NCI-H2196 treated with DMSO at 0.1 percent for 48 hours (cell line): ENCODE measurements at regions not wholly inside any gene's neighbourhood (a gene's known extent, or its start where the extent isn't known, plus 50 kb on each side); places are given as distances from the start of the nearest gene placed in this dataset.
"Not testable (repeated sequence)": the region's sequence is repeated elsewhere in the genome, so short reads cannot be mapped to it uniquely, and the experiment has no call there.

Experiments used
- DNase-seq: peaks from one replicate; lab custom pipeline; 2025; ENCODE audit not compliant: unreplicated experiment; lab: John Stamatoyannopoulos, UW

DNA sequence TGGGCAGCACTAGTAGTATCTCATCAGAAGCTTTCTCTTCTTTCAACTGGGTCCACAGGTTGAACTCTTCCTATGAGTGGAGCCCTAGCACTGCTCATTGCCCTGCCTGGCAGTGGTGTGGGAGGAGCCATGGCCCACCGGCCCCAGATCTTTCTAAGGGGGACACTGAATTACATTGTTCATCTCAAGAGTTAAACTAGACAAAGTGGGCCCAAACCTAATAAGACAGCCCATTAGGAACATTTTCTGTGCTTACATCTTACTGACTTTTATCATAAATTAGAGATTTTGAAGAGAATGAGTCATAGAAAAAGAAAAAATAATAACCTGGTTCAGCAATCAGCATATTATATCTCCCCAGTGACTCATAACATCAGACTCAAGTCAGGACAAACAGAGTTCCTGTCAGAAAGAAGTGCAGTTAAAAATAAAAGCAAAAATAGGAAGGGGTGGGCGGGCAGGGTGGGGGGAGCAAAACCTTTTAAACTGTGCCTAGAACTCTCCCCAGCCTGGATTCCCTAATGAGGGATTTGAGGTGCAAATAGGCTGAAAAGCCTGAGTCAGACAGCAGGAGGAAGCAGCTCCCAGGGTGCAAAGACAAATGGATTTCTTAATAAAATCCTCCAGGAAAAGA, 161.6 kb upstream of the TRIB2 start:
- DNase-seq: no peak

DNA sequence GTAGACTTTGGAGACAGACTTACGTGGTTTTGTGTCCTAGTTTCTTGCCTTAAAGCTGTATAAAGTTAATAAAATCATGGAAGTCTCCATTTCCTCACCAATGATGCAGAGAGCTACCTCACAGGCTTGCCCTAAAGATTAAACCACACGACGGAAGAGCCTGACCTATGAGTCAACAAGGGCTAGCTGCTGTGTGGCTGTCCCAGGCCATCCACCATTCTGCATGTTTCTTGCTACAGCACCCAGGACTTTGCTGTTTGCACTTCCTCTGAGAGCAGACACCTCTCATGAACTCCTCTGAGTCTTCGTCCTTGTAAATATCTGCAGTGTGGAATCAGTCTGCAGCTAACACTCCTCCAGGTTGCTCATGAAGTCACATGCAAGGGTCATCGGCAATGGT, 160.0 kb upstream of the TRIB2 start:
- DNase-seq: no peak

DNA sequence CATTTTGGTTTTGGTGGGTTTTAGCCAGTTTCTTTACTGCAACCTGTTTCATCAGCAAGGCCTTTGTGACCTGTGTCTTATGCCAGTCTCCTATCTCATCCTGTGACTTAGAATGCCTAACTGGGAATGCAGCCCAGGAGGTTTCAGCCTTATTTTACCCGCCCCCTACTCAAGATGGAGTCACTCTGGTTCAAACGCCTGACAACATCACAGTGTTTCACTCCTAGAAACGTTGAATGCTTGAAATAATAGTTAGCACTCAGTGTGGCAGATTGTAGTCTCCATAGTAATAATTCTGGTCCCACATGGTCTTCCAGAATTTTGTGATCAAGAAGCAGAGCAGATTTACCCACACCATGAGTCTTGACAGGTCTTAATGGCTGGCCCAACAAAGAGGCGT, 159.0 kb upstream of the TRIB2 start:
- no peak for DNase-seq

DNA sequence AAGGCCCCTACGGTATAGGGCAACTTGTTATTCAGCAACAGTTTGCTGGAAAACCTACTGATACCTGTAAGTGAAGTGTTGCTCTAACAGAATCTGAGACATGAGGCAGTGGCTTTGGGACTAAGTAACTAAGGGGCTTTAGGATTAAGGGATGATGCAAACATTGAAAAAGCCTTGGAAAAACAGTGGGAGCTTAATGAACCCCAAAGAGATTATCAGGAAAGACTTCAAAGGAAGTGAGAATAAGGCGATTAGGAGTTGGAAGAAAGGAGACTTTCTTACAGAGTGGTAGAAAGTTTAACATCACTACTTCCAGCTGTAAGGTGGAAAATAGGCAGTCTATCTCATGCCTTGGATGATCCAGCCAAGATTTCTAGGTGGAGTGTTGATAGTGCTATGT, 158.2 kb upstream of the TRIB2 start:
- no peak for DNase-seq

DNA sequence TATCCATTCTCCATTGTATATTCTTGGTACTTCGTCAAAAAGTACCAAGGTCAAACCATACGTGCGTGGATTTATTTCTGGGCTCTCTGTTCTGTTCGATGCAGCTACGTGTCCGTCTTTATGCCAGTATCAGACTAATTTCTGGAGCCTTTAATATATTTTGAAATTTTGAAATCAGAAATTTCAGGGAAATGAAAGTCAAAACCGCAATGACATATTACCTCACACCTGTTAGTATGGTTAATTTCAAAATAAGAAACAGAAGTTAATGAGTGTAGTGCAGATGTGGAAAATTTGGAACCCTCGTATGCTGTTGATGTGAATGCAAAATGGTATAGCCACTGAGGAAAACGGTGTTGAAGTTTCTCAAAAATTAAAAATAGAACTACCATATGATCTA, 156.1 kb upstream of the TRIB2 start:
- DNase-seq: no peak

DNA sequence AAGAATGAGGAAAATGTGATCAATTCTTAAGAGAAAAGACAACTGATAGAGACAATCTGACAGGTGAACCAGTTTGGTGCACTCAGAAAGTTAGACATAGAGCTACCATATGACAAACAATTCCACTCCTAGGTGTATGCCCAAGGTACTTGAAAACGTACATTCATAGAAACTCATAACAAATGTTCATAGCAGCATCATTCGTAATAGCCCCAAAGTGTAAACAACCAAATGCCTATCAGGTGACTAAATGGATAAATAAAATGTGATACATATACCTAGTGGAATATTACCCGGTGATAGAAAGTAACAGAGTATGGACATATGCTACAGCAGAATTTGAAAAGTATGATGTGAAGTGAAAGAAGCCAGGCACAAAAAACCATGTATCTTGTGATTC, 149.3 kb upstream of the TRIB2 start:
- DNase-seq: no peak

DNA sequence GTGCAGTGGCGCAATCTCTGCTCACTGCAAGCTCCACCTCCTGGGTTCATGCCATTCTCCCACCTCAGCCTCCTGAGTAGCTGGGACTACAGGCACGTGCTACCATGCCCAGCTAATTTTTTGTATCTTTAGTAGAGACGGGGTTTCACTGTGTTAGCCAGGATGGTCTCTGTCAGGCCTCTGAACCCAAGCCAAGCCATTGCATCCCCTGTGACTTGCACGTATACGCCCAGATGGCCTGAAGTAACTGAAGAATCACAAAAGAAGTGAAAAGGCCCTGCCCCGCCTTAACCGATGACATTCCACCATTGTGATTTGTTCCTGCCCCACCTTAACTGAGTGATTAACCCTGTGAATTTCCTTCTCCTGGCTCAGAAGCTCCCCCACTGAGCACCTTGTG, 147.2 kb upstream of the TRIB2 start:
- not testable (repeated sequence) for DNase-seq

DNA sequence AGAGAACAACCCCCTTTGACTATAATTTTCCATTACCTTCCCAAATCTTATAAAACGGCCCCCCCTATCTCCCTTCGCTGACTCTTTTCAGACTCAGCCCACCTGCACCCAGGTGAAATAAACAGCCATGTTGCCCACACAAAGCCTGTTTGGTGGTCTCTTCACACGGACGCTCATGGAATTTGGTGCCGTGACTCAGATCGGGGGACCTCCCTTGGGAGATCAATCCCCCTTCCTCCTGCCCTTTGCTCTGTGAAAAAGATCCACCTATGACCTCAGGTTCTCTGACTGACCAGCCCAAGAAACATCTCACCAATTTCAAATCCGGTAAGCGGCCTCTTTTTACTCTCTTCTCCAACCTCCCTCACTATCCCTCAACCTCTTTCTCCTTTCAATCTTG, 146.8 kb upstream of the TRIB2 start:
- not testable (repeated sequence) for DNase-seq

DNA sequence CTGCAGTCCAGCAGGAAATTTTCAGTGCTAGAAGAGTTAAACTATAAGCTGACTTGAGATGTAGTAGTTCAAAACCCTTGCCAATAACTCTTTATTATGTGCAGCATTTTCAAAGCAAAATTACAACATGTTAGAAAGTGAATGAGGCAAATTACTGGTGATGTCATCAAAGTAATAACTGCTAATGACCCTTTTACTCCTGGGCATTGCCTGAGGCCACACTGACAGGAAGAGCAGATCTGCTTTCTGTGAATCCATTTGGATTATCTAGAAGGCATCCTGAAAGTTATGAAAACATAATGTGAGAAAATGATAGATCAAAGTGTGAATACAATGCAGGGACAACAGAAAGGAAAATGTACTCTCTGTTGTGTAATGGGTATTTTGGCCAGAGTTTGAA, 139.6 kb upstream of the TRIB2 start:
- no peak for DNase-seq

DNA sequence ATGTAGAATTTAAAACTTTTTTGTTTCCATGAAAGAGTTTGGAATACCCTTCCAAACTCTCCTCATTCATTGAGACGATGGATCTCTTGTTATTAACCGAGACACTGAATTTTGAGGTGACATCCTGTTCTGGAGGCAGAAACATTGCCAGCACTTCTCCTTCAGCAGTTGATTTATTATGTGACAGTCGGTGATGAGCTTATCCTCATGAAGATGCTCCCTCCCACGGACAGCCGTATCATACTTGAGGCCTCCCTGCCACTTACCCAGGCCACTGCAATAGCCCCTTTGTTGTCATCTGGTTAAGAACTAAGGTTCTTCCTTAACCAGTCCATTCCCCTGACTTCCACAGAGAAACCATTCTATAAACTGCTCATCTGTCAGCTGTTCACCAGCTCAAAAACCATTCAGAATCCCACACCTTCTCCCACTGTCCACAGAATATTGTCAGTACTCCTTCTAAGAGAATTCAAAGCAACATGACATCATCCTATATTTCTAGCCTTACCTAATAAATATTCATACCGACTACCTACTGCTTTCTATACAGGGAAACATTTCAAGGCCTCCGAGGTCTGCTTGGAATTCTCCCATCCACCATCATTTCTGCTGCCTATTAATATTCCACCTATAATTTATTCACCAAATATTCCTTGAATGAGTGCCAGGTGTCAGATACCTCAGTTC, 139.0 kb upstream of the TRIB2 start:
- DNase-seq: no peak

DNA sequence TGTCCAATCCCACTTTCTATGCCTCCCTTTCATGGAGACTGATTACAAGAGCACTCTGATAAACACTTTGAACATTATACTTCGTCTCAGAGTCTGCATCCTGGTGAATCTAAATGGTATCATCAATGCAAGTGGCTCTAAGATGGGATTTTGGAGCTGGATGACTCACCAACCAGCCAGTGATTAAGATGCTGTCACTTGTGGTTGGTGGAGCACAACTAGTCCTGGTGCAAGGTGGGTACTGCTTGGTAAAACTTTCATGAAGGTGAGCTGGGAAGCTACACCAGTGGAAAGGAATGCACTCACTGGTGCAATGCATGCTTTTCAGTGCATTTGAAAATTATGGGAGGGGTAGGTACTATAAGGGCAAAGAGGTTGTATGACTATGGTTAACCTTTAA, 137.7 kb upstream of the TRIB2 start:
- no peak for DNase-seq

DNA sequence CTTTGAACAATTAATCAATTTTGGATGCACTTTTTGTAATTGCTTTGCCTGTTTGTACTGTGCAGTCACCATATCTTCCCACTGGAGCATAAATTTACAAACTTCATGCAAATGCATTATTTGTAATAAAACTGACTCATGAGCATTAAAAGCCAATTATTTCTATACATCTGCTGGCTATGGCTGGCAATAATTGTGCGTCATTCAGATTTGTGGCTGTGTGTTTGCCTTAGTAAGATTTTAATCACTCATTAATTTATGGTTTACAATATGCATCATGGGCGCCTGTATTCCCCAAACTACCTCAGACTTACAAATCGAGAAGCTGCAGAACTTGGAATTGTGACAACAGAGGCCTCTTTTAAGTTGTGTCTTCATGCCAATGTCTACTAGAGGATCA, 132.4 kb upstream of the TRIB2 start:
- no peak for DNase-seq

DNA sequence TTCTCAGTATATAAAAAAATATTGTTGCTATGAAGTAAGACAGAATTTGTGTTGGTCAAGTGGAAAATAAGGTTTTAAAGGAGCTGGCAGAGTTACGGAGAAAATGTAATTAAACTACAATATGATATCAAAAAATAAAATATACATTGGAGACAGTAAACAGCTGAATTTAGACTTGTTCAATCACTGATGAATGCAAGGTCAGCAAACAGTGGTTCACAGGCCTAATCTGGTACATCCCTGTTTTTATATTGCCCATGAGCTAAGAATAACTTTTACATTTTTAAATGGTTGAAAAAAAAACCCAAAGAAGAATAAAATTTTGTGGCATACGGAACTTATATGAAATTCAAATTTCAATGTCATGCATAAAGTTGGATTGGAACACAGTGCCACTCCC, 131.0 kb upstream of the TRIB2 start:
- DNase-seq: no peak

DNA sequence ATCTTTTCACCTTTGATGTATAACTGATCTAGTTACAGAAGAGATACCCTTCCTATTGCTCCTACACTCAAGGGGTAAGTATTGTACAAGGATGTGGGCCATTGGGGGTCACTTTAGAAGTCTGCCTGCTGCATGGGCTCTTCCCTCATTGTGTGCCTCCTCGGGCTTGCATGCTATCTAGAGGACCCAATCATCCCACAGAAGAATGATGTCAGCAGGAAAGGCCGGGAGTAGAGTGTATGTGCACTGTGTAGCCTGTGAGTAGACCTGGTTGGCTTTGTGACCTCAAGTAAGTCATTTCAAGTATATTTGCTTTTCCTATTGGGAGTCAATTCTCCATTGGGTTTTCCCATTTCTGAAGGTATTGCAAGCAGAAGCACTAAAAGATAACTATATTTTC, 129.5 kb upstream of the TRIB2 start:
- DNase-seq: no peak

DNA sequence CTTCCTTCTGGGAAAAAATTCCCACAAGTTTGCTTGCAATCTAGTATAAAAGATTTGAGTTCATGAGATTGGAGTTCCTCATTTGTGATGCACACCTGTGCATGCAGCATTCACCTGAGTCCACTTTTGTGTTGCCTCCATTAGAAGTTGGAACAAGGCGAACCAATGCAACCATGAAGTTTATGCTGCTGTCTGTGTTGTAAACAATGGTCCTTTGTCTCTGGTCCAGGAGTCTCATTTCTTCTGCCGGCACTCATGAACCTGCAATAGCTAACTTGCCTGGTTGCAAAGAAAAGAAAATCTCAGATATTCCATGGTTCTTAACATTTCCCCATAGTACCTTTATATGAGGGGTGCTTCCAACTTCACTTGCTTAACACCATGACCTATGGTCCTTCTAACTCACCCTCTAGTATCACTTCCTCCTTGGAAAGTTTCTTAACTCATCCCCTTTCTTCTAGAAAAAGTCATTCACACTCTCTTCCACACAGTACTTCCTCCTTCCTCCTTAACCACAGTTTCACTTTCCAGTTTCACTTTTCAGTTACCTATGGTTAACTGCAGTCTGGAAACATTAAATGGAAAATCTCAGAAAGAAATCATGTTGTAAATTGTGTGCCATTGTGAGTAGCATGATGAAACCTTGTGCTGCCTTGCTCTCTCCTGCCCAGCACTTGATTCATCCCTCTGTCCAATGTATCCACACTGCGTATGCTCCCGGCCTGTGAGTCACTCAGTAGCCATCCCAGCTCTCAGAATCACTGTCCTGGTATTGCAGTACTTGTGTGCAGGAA, 128.8 kb upstream of the TRIB2 start:
- DNase-seq: no peak

DNA sequence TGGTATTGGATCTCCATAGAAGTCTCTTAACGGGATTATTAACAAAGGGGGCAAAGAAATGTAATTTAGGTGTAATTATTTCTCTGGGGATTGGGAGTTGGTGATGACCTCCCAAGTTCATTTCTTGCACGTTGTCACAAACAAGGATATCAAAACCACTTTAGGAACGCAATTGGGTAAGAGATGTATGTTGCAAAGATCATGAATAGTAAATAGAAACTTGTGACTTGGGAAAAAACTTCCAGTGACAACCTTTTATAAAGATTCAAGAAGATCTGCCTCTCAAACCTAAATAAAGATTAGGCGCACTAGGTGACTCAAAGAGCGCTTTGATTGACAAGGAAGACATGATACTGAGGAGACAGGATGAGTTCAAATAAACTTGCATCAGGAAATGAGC, 127.8 kb upstream of the TRIB2 start:
- DNase-seq: no peak

DNA sequence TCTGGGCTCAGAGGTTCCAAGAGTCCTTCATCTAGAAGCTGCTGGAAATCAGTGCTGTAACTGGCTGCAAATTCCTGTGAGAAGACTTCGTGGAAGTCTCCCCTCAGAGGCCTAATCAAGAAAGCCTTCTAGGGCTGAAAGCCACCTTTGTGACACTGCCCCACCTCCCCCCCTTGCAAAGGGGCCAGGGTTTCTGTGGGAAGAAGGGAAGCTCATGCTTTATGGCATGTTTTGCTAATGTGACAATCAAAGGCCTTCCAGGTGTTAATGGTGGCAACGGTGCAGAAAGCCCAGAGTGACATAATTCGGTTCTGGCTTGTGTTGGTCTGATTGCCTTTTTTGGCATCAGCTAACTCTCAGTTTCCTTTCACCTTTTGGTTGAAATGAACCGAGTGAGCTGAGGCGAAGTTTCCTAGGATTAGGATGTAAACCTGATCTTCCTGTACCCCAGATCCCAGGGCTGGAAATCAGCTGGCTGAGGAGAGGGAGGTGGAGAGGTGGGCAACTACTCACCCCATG, 126.9 kb upstream of the TRIB2 start:
- no peak for DNase-seq

DNA sequence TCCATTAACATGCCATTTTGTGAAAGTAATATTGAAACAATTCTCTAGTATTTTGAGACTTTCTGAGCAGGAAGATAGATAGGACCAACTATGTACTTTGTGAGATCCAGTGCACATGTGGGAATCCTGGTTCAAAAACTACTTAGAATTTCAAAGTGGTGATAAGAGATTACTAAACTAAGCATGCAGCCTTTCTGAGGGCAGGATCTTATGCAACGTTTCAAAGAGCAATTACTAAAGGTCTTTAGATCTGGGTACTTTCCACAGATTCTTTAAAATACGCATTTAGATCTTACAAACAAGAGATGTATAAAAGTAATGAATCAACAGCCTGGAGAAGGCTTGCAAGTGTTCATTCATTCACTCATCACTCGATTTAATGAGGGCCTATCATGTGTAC, 124.4 kb upstream of the TRIB2 start:
- DNase-seq: no peak

DNA sequence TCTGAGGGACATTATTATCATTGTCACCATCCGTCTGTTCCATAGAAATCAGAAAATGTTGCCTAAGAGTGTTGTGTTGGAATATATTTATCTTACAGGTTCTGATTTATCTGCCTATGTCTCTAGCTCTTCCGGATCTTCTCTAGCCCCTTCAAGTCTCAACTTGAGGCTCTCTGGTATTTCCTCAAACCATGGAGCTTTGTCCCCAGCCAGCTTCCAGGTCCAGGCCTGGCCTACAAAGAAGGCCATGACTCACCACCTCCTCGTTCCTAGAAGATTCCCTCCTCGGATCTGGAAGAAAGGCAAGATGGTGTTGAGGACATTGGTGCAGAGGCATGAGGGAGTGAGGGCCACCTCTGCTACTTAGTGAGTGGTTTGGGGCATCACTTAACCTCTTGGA, 122.1 kb upstream of the TRIB2 start:
- DNase-seq: no peak

DNA sequence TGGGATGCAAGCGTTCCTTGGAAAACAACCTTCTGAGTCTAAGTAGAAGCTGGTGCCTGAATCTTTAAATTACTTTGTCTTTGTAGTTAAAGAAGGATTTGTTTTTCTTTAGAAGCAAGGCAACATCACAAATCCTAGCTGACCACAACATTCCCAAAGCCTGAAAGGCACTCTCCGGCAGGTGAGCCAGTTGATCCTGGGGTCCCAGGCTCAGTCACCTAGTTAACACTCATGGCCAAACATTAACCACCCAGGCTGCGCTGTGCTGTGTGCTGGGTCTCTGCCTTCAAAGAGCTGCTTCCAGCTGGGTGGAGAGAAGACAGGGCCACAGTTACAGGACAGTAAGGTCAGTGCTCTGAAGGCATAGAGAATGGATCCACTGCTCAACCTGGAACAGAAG, 120.0 kb upstream of the TRIB2 start:
- no peak for DNase-seq

DNA sequence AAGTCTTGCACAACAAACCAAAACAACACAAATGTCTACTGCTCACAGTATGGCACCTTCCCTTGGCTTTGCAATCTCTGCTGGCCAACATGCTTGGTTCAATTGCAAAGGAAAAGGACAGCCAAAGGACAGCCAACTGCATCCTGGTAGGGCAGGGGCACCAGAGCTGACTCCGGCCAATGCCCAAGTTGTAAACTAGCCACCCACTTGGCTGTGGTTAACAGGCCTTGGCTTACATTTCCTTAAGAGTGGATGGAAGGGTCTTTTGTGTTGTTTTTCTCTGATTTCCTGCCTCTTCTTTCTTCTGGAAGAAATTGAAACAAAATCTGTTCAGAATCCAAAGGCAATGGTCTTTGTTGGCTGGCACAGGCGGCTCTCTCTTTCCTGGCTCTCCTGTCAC, 119.1 kb upstream of the TRIB2 start:
- DNase-seq: no peak

DNA sequence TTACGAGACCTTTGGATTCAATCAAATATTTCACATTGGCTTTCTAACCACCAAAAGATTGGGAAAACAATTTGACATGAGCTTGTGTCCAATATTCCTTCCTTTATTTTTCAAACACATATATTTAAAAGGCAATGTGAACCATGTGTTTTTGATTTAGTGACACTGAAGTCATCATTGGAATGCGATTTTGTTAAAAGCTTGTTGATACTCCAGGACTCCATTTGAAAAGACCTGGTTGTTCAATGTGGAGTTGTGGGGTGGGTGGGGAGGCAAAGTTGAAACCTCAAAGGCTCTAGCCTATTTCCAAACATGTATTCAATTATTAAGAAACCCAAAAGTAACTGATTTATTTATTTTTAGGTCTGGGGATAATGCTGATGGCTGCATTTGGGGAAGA, 114.1 kb upstream of the TRIB2 start:
- no peak for DNase-seq
